H1 (cell line): ENCODE measurements at regions not wholly inside any gene's neighbourhood (a gene's known extent, or its start where the extent isn't known, plus 50 kb on each side); places are given as distances from the start of the nearest gene placed in this dataset.

Experiments used
- CTCF ChIA-PET: fragments of 300-600 bp; sonication (Branson Sonifier 250); formaldehyde crosslinking; loops from one replicate; lab custom pipeline; 2021; ENCODE audit not compliant: partially characterized antibody; lab: Charles Lee
- POLR2A ChIA-PET: fragments of 300-600 bp; sonication (Branson Sonifier 250); formaldehyde crosslinking; loops from one replicate; lab custom pipeline; 2021; ENCODE audit warnings: inconsistent platforms; ENCODE audit not compliant: partially characterized antibody; lab: Charles Lee
- DNase-seq, 2 experiments: peaks; one replicate each; pipeline versions ENCODE4 v3.0.0 to v3.0.0-alpha.2; 2010 to 2022; ENCODE audit warnings: low spot score in 2 of 2, low read depth in 1 of 2, mixed read lengths in 1 of 2
- FAIRE-seq: peaks from 2 replicates; lab custom pipeline; 2011; peaks lifted over from hg19 to GRCh38; lab: Jason Lieb, UNC
- H2AFZ ChIP-seq: 2 replicates; pipeline ENCODE4 v1.8.1; 2012; ENCODE audit warnings: low read length, inconsistent platforms
- H2AK5ac ChIP-seq: 2 replicates; pipeline ENCODE4 v1.6.1; 2013; ENCODE audit warnings: low read depth, low read length
- H2BK120ac ChIP-seq: replicated peaks from 2 replicates; pipeline ENCODE3; 2013; ENCODE audit warnings: low read depth, low read length, inconsistent platforms
- H2BK12ac ChIP-seq: 2 replicates; pipeline ENCODE4 v1.6.1; 2013; ENCODE audit warnings: low read depth, low read length
- H2BK15ac ChIP-seq: 2 replicates; pipeline ENCODE4 v1.6.1; 2013; ENCODE audit warnings: low read length
- H2BK20ac ChIP-seq: 2 replicates; pipeline ENCODE4 v1.6.1; 2013; ENCODE audit warnings: low read length
- H2BK5ac ChIP-seq: 2 replicates; pipeline ENCODE4 v1.6.1; 2013; ENCODE audit warnings: low read depth, low read length
- H3K14ac ChIP-seq: 2 replicates; pipeline ENCODE4 v1.6.1; 2013; ENCODE audit warnings: inconsistent platforms; ENCODE audit not compliant: insufficient read length
- H3K18ac ChIP-seq: 2 replicates; pipeline ENCODE4 v1.6.1; 2013; ENCODE audit warnings: low read length; ENCODE audit errors: extremely low read depth
- H3K23ac ChIP-seq: 2 replicates; pipeline ENCODE4 v1.6.1; 2013; ENCODE audit warnings: inconsistent platforms; ENCODE audit not compliant: insufficient read length
- H3K23me2 ChIP-seq: 2 replicates; pipeline ENCODE4 v1.6.1; 2013; ENCODE audit warnings: low read depth, low read length
- H3K27ac ChIP-seq: 2 replicates; pipeline ENCODE4 v1.6.1; 2011; ENCODE audit warnings: low read depth, low read length, inconsistent platforms
- H3K27me3 ChIP-seq, 4 experiments: replicated peaks in 1 of 4; 1 replicate in 1 of 4; 2 replicates in 3 of 4; pipeline versions ENCODE4 v1.6.1 to v1.8.1; 2011 to 2013; ENCODE audit warnings: low read length in 3 of 4, mild to moderate bottlenecking in 3 of 4, inconsistent platforms in 2 of 4, mixed read lengths in 2 of 4, moderate library complexity in 1 of 4; ENCODE audit not compliant: control insufficient read depth in 3 of 4, insufficient read depth in 3 of 4; ENCODE audit errors: extremely low read depth in 1 of 4
- H3K36me3 ChIP-seq, 4 experiments: 2 replicates each; pipeline versions ENCODE4 v1.6.1 to v1.8.1; 2011 to 2013; ENCODE audit warnings: mild to moderate bottlenecking in 4 of 4, low read length in 3 of 4, moderate library complexity in 2 of 4, control low read depth in 1 of 4, inconsistent platforms in 1 of 4; ENCODE audit not compliant: insufficient read depth in 4 of 4, control insufficient read depth in 2 of 4
- H3K4ac ChIP-seq: replicated peaks from 2 replicates; pipeline ENCODE3; 2013; ENCODE audit warnings: low read length, low read depth, mixed read lengths, inconsistent platforms; ENCODE audit not compliant: insufficient read length
- H3K4me1 ChIP-seq, 4 experiments: replicated peaks in 1 of 4; 1 replicate in 1 of 4; 2 replicates in 3 of 4; pipeline versions ENCODE4 v1.6.1 to v1.8.1; 2011 to 2013; ENCODE audit warnings: low read length in 3 of 4, inconsistent platforms in 2 of 4, mixed read lengths in 1 of 4; ENCODE audit not compliant: insufficient read depth in 4 of 4, control insufficient read depth in 3 of 4
- H3K4me2 ChIP-seq, 2 experiments: 2 replicates each; pipeline versions ENCODE4 v1.6.1 to v1.8.1; 2011 to 2013; ENCODE audit warnings: low read depth in 2 of 2, low read length in 2 of 2, control low read depth in 1 of 2, inconsistent platforms in 1 of 2, mild to moderate bottlenecking in 1 of 2; ENCODE audit not compliant: insufficient read depth in 1 of 2
- H3K4me3 ChIP-seq, 4 experiments: fragments of 200-600, 300-600 bp in 1 of 4; sonication (generic), shearing (Covaris generic), sonication (Bioruptor Twin) in 1 of 4; 2 replicates each; pipeline versions ENCODE4 v1.5.1 to v1.8.1; 2011 to 2016; ENCODE audit warnings: low read length in 4 of 4, low read depth in 3 of 4, control low read depth in 2 of 4, inconsistent platforms in 2 of 4, mild to moderate bottlenecking in 2 of 4, mixed read lengths in 1 of 4, moderate library complexity in 1 of 4; ENCODE audit not compliant: insufficient read depth in 2 of 4; ENCODE audit errors: extremely low read depth in 1 of 4
- H3K56ac ChIP-seq: replicated peaks from 2 replicates; pipeline ENCODE3; 2013; ENCODE audit warnings: low read depth, mild to moderate bottlenecking, mixed read lengths, low read length, inconsistent platforms; ENCODE audit not compliant: insufficient read length
- H3K79me1 ChIP-seq: 2 replicates; pipeline ENCODE4 v1.6.1; 2013; ENCODE audit warnings: low read depth, low read length, control low read depth
- H3K79me2 ChIP-seq, 2 experiments: 2 replicates each; pipeline versions ENCODE4 v1.6.1 to v1.8.1; 2012 to 2013; ENCODE audit warnings: low read length in 2 of 2, mild to moderate bottlenecking in 2 of 2, inconsistent platforms in 1 of 2; ENCODE audit not compliant: insufficient read depth in 2 of 2, control insufficient read depth in 1 of 2
- H3K9ac ChIP-seq, 4 experiments: replicated peaks in 1 of 4; 1 replicate in 1 of 4; 2 replicates in 3 of 4; pipeline versions ENCODE4 v1.6.1 to v1.8.1; 2011 to 2013; ENCODE audit warnings: low read depth in 3 of 4, low read length in 3 of 4, control low read depth in 2 of 4, mild to moderate bottlenecking in 2 of 4, moderate library complexity in 2 of 4, inconsistent platforms in 1 of 4; ENCODE audit errors: extremely low read depth in 1 of 4
- H3K9me3 ChIP-seq, 2 experiments: 2 replicates each; pipeline versions ENCODE4 v1.6.1 to v1.8.1; 2012 to 2013; ENCODE audit warnings: mild to moderate bottlenecking in 2 of 2, moderate library complexity in 2 of 2, control low read depth in 1 of 2, inconsistent platforms in 1 of 2, low read depth in 1 of 2, low read length in 1 of 2, mixed read lengths in 1 of 2; ENCODE audit not compliant: insufficient read depth in 2 of 2
- H4K20me1 ChIP-seq, 2 experiments: replicated peaks in 1 of 2; 2 replicates each; pipeline versions ENCODE3 to v1.8.1; 2011 to 2013; ENCODE audit warnings: inconsistent platforms in 2 of 2, low read length in 2 of 2, mild to moderate bottlenecking in 1 of 2; ENCODE audit not compliant: insufficient read depth in 2 of 2, control insufficient read depth in 1 of 2
- H4K5ac ChIP-seq: 2 replicates; pipeline ENCODE4 v1.6.1; 2013; ENCODE audit warnings: low read length, low read depth, mixed read lengths, inconsistent platforms; ENCODE audit not compliant: insufficient read length
- H4K8ac ChIP-seq: 2 replicates; pipeline ENCODE4 v1.8.0; 2013; ENCODE audit warnings: mild to moderate bottlenecking, moderate library complexity, low read length, inconsistent platforms; ENCODE audit not compliant: insufficient read depth; ENCODE audit errors: extremely low read depth
- H4K91ac ChIP-seq: replicated peaks from 2 replicates; pipeline ENCODE3; 2013; ENCODE audit warnings: low read length, mixed read lengths, inconsistent platforms; ENCODE audit not compliant: insufficient read length
- BACH1 ChIP-seq: IDR thresholded peaks from 2 replicates; pipeline ENCODE4 v1.6.1; 2012; ENCODE audit warnings: low read length, improper control_type of control experiment
- CTBP2 ChIP-seq: IDR thresholded peaks from 2 replicates; pipeline ENCODE4 v1.7.0; 2011; ENCODE audit warnings: borderline replicate concordance, mild to moderate bottlenecking, moderate library complexity, mixed read lengths, low read length; ENCODE audit not compliant: insufficient read depth, insufficient read length
- FOSL1 ChIP-seq: IDR thresholded peaks from 2 replicates; pipeline ENCODE4 v1.6.1; 2011; ENCODE audit warnings: mild to moderate bottlenecking, low read depth, low read length, moderate library complexity; ENCODE audit not compliant: insufficient read depth
- POU5F1 ChIP-seq: IDR thresholded peaks from 2 replicates; pipeline ENCODE4 v1.6.1; 2011; ENCODE audit warnings: low read depth, mild to moderate bottlenecking, low read length, moderate library complexity
- SAP30 ChIP-seq: fragments of 300-600 bp; sonication (generic); IDR thresholded peaks from 2 replicates; pipeline ENCODE4 v1.7.1; 2012; ENCODE audit warnings: low read length, moderate library complexity, mild to moderate bottlenecking, inconsistent platforms; ENCODE audit not compliant: insufficient read depth, insufficient replicate concordance
- SIN3A ChIP-seq, 2 experiments: IDR thresholded peaks in 1 of 2; conservative IDR thresholded peaks in 1 of 2; 2 replicates each; pipeline ENCODE4 v1.6.1; 2011 to 2012; ENCODE audit warnings: low read length in 2 of 2, improper control_type of control experiment in 1 of 2, low read depth in 1 of 2, mild to moderate bottlenecking in 1 of 2
- SIX5 ChIP-seq: IDR thresholded peaks from 2 replicates; pipeline ENCODE4 v1.6.1; 2011; ENCODE audit warnings: mild to moderate bottlenecking, low read depth, low read length
- SP4 ChIP-seq: IDR thresholded peaks from 2 replicates; pipeline ENCODE4 v1.6.1; 2012; ENCODE audit warnings: low read length, inconsistent platforms
- SRF ChIP-seq: IDR thresholded peaks from 2 replicates; pipeline ENCODE4 v1.6.1; 2011; ENCODE audit warnings: mild to moderate bottlenecking, low read depth, low read length, moderate library complexity
- TBP ChIP-seq: IDR thresholded peaks from 2 replicates; pipeline ENCODE4 v1.6.1; 2011; ENCODE audit warnings: low read depth, low read length, improper control_type of control experiment
- USF2 ChIP-seq: IDR thresholded peaks from 2 replicates; pipeline ENCODE4 v1.6.1; 2011; ENCODE audit warnings: low read length, improper control_type of control experiment
- WGBS, 2 experiments: shearing (Covaris generic) in 1 of 2; methylation state at CpG; one replicate each; pipeline versions ENCODE4 v1.1.6 to v1.1.7; 2013 to 2015; ENCODE audit warnings: low lambda C conversion rate in 2 of 2, mixed read lengths in 2 of 2, inconsistent platforms in 1 of 2, low coverage in 1 of 2, missing lambda C conversion rate in 1 of 2; ENCODE audit not compliant: insufficient replicate concordance in 2 of 2, insufficient coverage in 1 of 2, insufficient read length in 1 of 2; ENCODE audit errors: extremely low coverage in 1 of 2, missing lambda C conversion rate in 1 of 2; 5-methylcytosine and 5-hydroxymethylcytosine counted together

GRCh38 chr2:191540681-191541080 is 137.3 kb upstream of the NABP1 start:
- no peaks in the 10 kb centered on the region for H3K27me3 ChIP-seq
- H2BK15ac ChIP-seq: no peak overlapping the region
- ChIA-PET POLR2A (no interaction called here), CTCF (interaction anchor here (0.7 to 6.4 kb wide), 13 partner anchors 10 to 489 kb away, joined by 3 to 91 read pairs (median 8); no protein-coding TSS in a partner anchor)
- H3K23ac ChIP-seq: no peak overlapping the region
- DNase-seq (no peak), FAIRE-seq (no peak)
- H3K36me3 ChIP-seq: no peaks in the 10 kb centered on the region
- no peak overlapping the region for H4K91ac ChIP-seq
- H3K14ac ChIP-seq: no peak overlapping the region
- no peak overlapping the region for H3K56ac ChIP-seq
- no peak overlapping the region for H3K4ac ChIP-seq
- H3K4me1 ChIP-seq: peaks cover 3 to 12% (median 6%) of the 10 kb centered on the region in 4 experiments; a peak in 4 of 7 replicates
- no peak overlapping the region for H2BK120ac ChIP-seq
- H3K79me2 ChIP-seq: no peaks in the 10 kb centered on the region
- no peaks in the 10 kb centered on the region for H3K9me3 ChIP-seq
- H4K8ac ChIP-seq: no peak overlapping the region
- no peak overlapping the region for H3K27ac ChIP-seq
- H3K4me2 ChIP-seq: no peak overlapping the region
- H3K9ac ChIP-seq: no peak overlapping the region
- H2AK5ac ChIP-seq: no peak overlapping the region
- no peaks in the 10 kb centered on the region for H4K20me1 ChIP-seq
- H2BK12ac ChIP-seq: no peak overlapping the region
- no peak overlapping the region; the same call in 1 of the 2 replicates for H3K18ac ChIP-seq
- no peak overlapping the region for H2AFZ ChIP-seq
- H4K5ac ChIP-seq: no peak overlapping the region
- 90% methylated on average over 2 of the region's 2 CpGs; no CpG with 5 or more reads in 1 of the 2 experiments for WGBS, 2 experiments
- H3K4me3 ChIP-seq: no peak overlapping the region
- TF ChIP-seq SAP30: no peak
- TF ChIP-seq SIX5: no peak
- TF ChIP-seq USF2: no peak
- no peak for TF ChIP-seq TBP
- no peak for TF ChIP-seq SIN3A (conservative IDR thresholded peaks at IDR 0.05 in 1 of 2, IDR thresholded peaks at IDR 0.05 in 1 of 2; ENCODE audit: low read depth in 1 of 2, low read length in 2 of 2)
- no peak for TF ChIP-seq SRF
- TF ChIP-seq BACH1: no peak
- TF ChIP-seq POU5F1: no peak
- no peak for TF ChIP-seq FOSL1
- TF ChIP-seq CTBP2: no peak
- no peak for TF ChIP-seq SP4
- no peak overlapping the region for H2BK5ac ChIP-seq
- H3K79me1 ChIP-seq: no peaks in the 10 kb centered on the region
- H3K23me2 ChIP-seq: no peaks in the 10 kb centered on the region
- no peak overlapping the region for H2BK20ac ChIP-seq
